ENCODE measurements at regions not wholly inside any gene's neighbourhood (a gene's known extent, or its start where the extent isn't known, plus 50 kb on each side); places are given as distances from the start of the nearest gene placed in this dataset.
"Not testable (repeated sequence)": the region's sequence is repeated elsewhere in the genome, so short reads cannot be mapped to it uniquely, and the experiment has no call there.

GRCh38 chrX:36640232-36640631 is 367.9 kb upstream of the FAM47C start:
- intact Hi-C loops (cut with micrococcal nuclease) = no loop called here
- no peak for ATAC-seq
- no peak for DNase-seq

- intact Hi-C loops (cut with micrococcal nuclease) = no loop called here
- DNase-seq = no peak
Measured at GRCh38 chrX:36642052-36642451, 366.1 kb upstream of the FAM47C start.

GRCh38 chrX:36650622-36651021 is 357.5 kb upstream of the FAM47C start:
- intact Hi-C loops (cut with micrococcal nuclease) = no loop called here
- DNase-seq (no peak), ATAC-seq (peak; percentile 37)

More at GRCh38 chrX:36642052-36642451, 366.1 kb upstream of the FAM47C start:
- no peak for ATAC-seq

- DNase-seq (no peak), ATAC-seq (no peak)
- intact Hi-C loops (cut with micrococcal nuclease) = no loop called here
Measured at GRCh38 chrX:36683507-36683906, 324.7 kb upstream of the FAM47C start.

GRCh38 chrX:36684053-36684452 is 324.1 kb upstream of the FAM47C start:
- intact Hi-C loops (cut with micrococcal nuclease) = no loop called here
- DNase-seq (no peak), ATAC-seq (no peak)

- ATAC-seq = no peak
- intact Hi-C loops (cut with micrococcal nuclease) = no loop called here
- no peak for DNase-seq
Measured at GRCh38 chrX:36721990-36722389, 286.2 kb upstream of the FAM47C start.

GRCh38 chrX:36753602-36754001 is 254.6 kb upstream of the FAM47C start:
- ATAC-seq = no peak
- intact Hi-C loops (cut with micrococcal nuclease) = no loop called here

GRCh38 chrX:36787752-36788151 is 220.4 kb upstream of the FAM47C start:
- intact Hi-C loops (cut with micrococcal nuclease) = no loop called here
- DNase-seq (no peak), ATAC-seq (no peak)

More at GRCh38 chrX:36753602-36754001, 254.6 kb upstream of the FAM47C start:
- DNase-seq = no peak

- intact Hi-C loops (cut with micrococcal nuclease) = no loop called here
- no peak for ATAC-seq
- no peak for DNase-seq
Measured at GRCh38 chrX:36803151-36803550, 205.0 kb upstream of the FAM47C start.

- intact Hi-C loops (cut with micrococcal nuclease) = no loop called here
- DNase-seq (no peak), ATAC-seq (no peak)
Measured at GRCh38 chrX:36804066-36804465, 204.1 kb upstream of the FAM47C start.

GRCh38 chrX:36844857-36845256 is 163.3 kb upstream of the FAM47C start:
- DNase-seq (no peak), ATAC-seq (no peak)
- intact Hi-C loops (cut with micrococcal nuclease) = no loop called here

GRCh38 chrX:36847496-36847895 is 160.7 kb upstream of the FAM47C start:
- DNase-seq (no peak), ATAC-seq (no peak)
- intact Hi-C loops (cut with micrococcal nuclease) = no loop called here

GRCh38 chrX:36849407-36849806 is 158.8 kb upstream of the FAM47C start:
- ATAC-seq = no peak
- intact Hi-C loops (cut with micrococcal nuclease) = no loop called here
- no peak for DNase-seq

GRCh38 chrX:36856849-36857248 is 151.3 kb upstream of the FAM47C start:
- ATAC-seq (no peak), DNase-seq (no peak)
- intact Hi-C loops (cut with micrococcal nuclease) = no loop called here

- ATAC-seq = no peak
- intact Hi-C loops (cut with micrococcal nuclease) = no loop called here
Measured at GRCh38 chrX:36859231-36859630, 148.9 kb upstream of the FAM47C start.

GRCh38 chrX:36861601-36862000 is 146.6 kb upstream of the FAM47C start:
- no peak for DNase-seq
- ATAC-seq = no peak
- intact Hi-C loops (cut with micrococcal nuclease) = no loop called here

More at GRCh38 chrX:36859231-36859630, 148.9 kb upstream of the FAM47C start:
- DNase-seq = no peak

- ATAC-seq (no peak), DNase-seq (no peak)
- intact Hi-C loops (cut with micrococcal nuclease) = no loop called here
Measured at GRCh38 chrX:36867143-36867542, 141.0 kb upstream of the FAM47C start.

- no peak for ATAC-seq
- DNase-seq = no peak
- intact Hi-C loops (cut with micrococcal nuclease) = no loop called here
Measured at GRCh38 chrX:36868592-36868991, 139.6 kb upstream of the FAM47C start.

GRCh38 chrX:36869457-36869856 is 138.7 kb upstream of the FAM47C start:
- ATAC-seq (no peak), DNase-seq (no peak)
- intact Hi-C loops (cut with micrococcal nuclease) = no loop called here

- ATAC-seq = no peak
- intact Hi-C loops (cut with micrococcal nuclease) = no loop called here
Measured at GRCh38 chrX:36897690-36898089, 110.5 kb upstream of the FAM47C start.

GRCh38 chrX:36898301-36898700 is 109.9 kb upstream of the FAM47C start:
- no peak for ATAC-seq
- intact Hi-C loops (cut with micrococcal nuclease) = no loop called here
- no peak for DNase-seq

More at GRCh38 chrX:36897690-36898089, 110.5 kb upstream of the FAM47C start:
- no peak for DNase-seq

- intact Hi-C loops (cut with micrococcal nuclease); DNase-seq; ATAC-seq: not testable (repeated sequence)
Measured at GRCh38 chrX:36904561-36904960, 103.6 kb upstream of the FAM47C start.

Data from left ventricle myocardium superior (tissue), 1 donor.